Medulla oblongata (tissue), 1 donor: ENCODE measurements at regions not wholly inside any gene's neighbourhood (a gene's known extent, or its start where the extent isn't known, plus 50 kb on each side); places are given as distances from the start of the nearest gene placed in this dataset.

Experiments
- DNase-seq: peaks from one replicate; pipeline ENCODE4 v3.0.0-alpha.2; 2015; ENCODE audit errors: extremely low spot score

GRCh38 chr7:46369933-46370654, 449.0 kb upstream of the IGFBP3 start:
- no peak for DNase-seq

- DNase-seq: no peak
These were observed 447.8 kb upstream of the IGFBP3 start for GRCh38 chr7:46368871-46369270.

GRCh38 chr7:46366526-46366925, 445.5 kb upstream of the IGFBP3 start:
- DNase-seq: no peak

GRCh38 chr7:46363688-46364087, 442.6 kb upstream of the IGFBP3 start:
- no peak for DNase-seq

GRCh38 chr7:46360811-46361210, 439.7 kb upstream of the IGFBP3 start:
- DNase-seq: no peak

DNA sequence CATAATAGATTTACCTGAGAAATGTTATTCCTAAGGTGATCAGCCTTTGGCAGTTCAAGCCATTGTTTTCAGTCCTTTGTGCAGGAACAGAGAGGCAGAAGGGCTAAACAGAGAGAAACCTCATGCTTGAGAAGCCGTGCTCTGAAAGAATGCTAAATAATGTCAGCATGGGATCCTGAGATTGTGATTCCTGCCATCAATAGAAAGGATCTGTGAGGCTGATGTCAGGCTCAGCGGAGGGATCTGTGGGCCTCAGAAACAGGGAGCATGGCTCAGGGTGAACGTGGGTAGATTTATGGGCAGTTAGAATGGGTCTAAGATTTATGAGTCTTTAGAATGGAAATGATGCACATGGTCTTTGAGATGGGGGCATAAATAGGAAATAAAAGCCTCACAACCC, 439.2 kb upstream of the IGFBP3 start:
- DNase-seq: no peak

GRCh38 chr7:46357851-46358250, 436.8 kb upstream of the IGFBP3 start:
- DNase-seq: no peak

GRCh38 chr7:46357290-46357689, 436.2 kb upstream of the IGFBP3 start:
- DNase-seq: no peak

GRCh38 chr7:46356371-46356770, 435.3 kb upstream of the IGFBP3 start:
- no peak for DNase-seq

GRCh38 chr7:46355331-46355730, 434.3 kb upstream of the IGFBP3 start:
- DNase-seq: no peak

GRCh38 chr7:46352004-46352954, 431.2 kb upstream of the IGFBP3 start:
- DNase-seq: peak; percentile 37

DNA sequence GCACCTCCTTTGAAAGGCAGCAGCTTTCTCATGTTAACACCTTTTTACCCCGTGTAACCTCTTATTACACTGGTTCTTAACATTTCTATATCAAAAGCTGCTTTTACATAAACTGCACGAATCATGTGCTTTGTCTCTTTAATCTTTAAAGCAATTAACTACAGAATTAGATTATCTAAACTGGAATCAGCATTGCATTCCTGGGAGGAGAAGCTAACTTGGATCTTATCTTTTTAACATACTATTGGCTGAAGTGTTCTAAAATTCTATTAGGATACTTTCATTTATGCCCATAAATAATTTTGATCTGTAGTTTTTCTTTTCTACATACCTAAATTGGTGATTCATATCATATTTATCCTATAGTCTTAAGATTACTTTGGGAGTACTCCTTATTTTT, 428.4 kb upstream of the IGFBP3 start:
- DNase-seq: no peak

DNA sequence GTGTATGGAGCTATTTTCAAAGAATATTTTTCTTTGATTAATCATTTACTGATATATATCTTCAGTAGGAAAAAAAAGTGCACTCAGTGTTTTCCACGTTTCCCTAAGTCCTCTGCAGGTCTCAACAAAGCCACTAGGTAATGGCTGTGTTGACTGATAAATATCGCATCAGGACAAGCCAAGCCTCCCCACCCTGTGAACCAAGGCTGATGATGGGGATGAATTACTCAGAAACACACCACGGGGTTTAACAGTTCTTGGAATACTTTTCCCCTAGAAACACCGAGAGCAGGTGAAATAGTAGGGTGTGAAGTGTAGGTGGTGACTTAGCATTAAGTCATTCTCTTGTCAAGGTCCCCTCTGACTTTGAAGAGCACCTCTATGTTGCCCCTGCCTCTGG, 423.5 kb upstream of the IGFBP3 start:
- DNase-seq: no peak

- DNase-seq: no peak
These were observed 422.7 kb upstream of the IGFBP3 start for GRCh38 chr7:46343802-46344201.

DNA sequence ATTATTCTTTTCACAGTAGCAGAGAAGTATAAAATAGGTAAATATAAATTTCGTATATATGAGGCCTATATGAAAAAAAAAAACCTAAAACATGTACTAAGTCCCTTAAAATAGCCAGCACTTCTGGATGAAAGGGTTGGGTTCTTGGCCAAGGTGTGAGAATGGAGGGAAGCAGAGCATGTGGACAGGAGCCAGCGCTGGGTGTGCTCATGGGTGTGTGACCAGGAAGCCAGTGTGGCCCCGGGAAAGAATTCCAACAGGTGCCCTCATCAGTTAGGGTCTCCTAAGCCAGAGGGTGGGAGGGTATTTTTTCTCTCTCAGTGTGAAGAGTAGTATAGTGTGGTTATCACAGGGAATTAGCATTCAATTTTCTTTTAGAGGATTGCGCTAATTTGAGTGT, 401.9 kb upstream of the IGFBP3 start:
- no peak for DNase-seq

DNA sequence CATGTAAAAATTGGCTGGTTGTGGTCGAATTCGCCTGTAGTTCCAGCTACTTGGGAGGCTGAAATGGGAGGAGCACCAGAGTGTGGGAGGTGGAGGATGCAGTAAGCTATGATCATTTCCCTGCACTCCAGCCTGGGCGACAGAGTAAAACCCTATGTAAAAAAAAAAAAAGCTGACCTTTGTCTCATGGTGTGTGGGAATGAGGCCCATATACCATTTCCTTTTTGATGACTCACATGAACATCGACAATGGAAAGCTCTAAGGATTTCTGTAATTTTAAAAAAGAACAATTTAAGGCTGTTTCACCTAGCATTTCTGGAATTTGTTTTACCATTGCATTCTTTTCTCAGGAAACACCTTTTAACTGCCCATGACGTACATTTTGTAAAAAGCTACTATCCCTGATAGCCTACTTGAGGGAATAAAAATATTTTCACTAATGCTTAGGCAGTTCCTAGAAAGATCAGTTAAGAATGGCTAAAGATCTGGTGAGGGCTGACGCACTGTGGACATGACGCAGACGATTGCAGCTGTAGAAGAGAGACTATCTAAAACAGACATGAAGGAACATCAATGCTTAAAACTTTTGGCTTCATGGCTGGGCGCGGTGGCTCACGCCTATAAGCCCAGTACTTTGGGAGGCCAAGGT, 400.6 kb upstream of the IGFBP3 start:
- DNase-seq: no peak

- DNase-seq: no peak
These were observed 399.9 kb upstream of the IGFBP3 start for GRCh38 chr7:46320956-46321355.

- no peak for DNase-seq
These were observed 398.8 kb upstream of the IGFBP3 start for GRCh38 chr7:46319841-46320240.

DNA sequence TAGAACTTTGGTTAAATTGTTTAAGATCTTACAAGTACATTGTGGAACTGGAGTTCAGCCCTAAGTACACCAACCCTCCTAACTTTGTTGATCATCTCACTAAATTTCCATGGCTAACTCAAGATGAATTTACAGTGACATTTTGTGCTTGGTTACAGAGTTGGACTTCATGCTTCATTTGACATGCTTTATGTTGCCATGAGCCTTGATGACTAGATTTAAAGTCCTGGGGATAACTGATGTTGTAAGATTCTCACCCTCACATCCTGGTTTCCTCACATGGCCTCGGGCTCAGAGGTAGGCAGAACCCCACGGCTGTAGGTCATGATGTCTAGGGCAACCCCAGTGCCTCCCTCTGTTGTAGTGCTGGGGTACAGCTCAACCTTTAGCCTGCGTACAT, 397.2 kb upstream of the IGFBP3 start:
- DNase-seq: no peak

DNA sequence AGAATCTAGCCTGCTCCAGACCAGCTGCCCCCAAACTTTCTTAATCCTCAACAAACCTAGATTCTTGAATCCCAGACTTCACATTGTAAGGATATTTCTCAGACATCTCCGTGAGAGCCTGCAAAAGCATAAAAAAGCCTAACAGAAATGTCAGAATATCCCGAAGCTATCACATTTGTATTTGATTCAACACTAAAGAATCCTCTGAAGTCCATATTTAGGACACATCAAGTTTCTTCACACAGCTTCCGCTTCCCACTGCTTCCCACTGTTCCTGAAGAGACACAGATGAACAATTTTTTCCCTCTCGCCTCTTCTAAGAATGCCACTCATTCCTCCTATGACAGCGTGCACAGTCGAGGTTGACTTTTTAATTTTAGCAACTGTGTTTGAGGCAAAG, 396.2 kb upstream of the IGFBP3 start:
- no peak for DNase-seq

DNA sequence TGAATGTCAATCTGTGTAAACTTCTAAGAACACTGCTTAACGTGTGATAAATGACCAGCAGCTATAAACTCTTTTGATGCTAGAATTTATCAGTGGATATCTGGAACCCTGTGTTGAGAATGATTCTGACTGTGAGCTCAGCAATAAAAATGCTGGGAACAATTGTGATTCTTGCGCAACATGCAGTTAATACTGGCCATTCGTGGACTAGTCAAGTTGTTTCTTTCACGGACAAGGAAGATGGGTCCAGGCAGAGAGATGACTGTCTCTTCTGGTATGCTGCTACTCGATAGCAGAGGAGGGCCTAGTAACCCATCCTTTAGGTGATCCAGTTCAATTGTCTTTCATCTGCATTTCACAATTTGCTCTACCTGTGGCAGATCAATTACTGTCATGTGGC, 394.8 kb upstream of the IGFBP3 start:
- no peak for DNase-seq

- no peak for DNase-seq
These were observed 380.6 kb upstream of the IGFBP3 start for GRCh38 chr7:46301677-46302076.

DNA sequence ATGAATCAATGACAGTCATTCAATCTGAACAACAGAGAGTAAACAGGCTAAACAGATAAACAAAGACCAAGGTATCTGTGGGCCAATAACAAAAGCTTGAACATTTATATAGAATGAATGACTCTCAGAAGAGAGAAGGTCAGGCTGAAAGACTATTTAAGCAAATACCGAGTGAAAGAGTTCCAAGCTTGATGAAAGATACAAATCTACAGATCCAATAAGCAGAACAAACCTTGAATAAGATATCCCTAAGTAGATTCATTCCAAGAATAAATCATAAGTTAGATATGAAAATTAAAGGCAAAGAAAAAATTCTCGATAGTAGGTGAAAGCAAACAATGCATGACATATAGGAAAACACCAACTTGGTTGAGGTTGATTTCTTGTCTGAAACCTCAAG, 376.4 kb upstream of the IGFBP3 start:
- no peak for DNase-seq
